Calu3 (cell line): ENCODE measurements at regions not wholly inside any gene's neighbourhood (a gene's known extent, or its start where the extent isn't known, plus 50 kb on each side); places are given as distances from the start of the nearest gene placed in this dataset.
A peak's percentile ranks its signal among the peaks of the same experiment; 100 is the strongest.

Experiments
- BruUV-seq: library from RNA; stranded (reverse); fragments of 400-500 nt; replicated peaks from 2 replicates; lab custom pipeline; 2021; lab: Mats Ljungman, UMichigan
- CTCF ChIA-PET: fragments of 300-600 bp; sonication (Branson Sonifier 250); formaldehyde crosslinking; loops from one replicate; lab custom pipeline; 2022; ENCODE audit warnings: antibody characterized with exemption; lab: Charles Lee
- DNase-seq: peaks from one replicate; pipeline ENCODE4 v3.0.0; 2022
- H3K27ac Mint-ChIP-seq: one replicate; pipeline ENCODE4 v1.8.0; 2022; ENCODE audit warnings: mixed read lengths; ENCODE audit not compliant: unreplicated experiment
- H3K27me3 Mint-ChIP-seq: one replicate; pipeline ENCODE4 v1.8.0; 2022; ENCODE audit warnings: mixed read lengths; ENCODE audit not compliant: unreplicated experiment
- H3K36me3 Mint-ChIP-seq: one replicate; pipeline ENCODE4 v1.8.0; 2022; ENCODE audit warnings: mild to moderate bottlenecking, moderate library complexity, mixed read lengths; ENCODE audit not compliant: insufficient read depth, unreplicated experiment
- H3K4me1 Mint-ChIP-seq: one replicate; pipeline ENCODE4 v1.8.0; 2022; ENCODE audit warnings: mild to moderate bottlenecking, low read depth, mixed read lengths; ENCODE audit not compliant: unreplicated experiment
- H3K4me3 Mint-ChIP-seq: one replicate; pipeline ENCODE4 v1.8.0; 2022; ENCODE audit warnings: mild to moderate bottlenecking, low read depth, moderate library complexity, mixed read lengths; ENCODE audit not compliant: unreplicated experiment
- H3K9me3 Mint-ChIP-seq: one replicate; pipeline ENCODE4 v1.8.0; 2022; ENCODE audit warnings: low read depth, mixed read lengths; ENCODE audit not compliant: unreplicated experiment
- intact Hi-C: fragments of 100-400 bp; cut with micrococcal nuclease; formaldehyde crosslinking; loops from one replicate; pipeline ENCODE4 v1.10.0; 2022; ENCODE audit not compliant: unreplicated experiment
- TF ChIP-seq, protein P1 (sequence below): fragments of 200-600 bp; IDR thresholded peaks from one replicate; pipeline ENCODE4 v1.8.0; 2022; ENCODE audit warnings: antibody characterized with exemption; ENCODE audit not compliant: unreplicated experiment

DNA sequence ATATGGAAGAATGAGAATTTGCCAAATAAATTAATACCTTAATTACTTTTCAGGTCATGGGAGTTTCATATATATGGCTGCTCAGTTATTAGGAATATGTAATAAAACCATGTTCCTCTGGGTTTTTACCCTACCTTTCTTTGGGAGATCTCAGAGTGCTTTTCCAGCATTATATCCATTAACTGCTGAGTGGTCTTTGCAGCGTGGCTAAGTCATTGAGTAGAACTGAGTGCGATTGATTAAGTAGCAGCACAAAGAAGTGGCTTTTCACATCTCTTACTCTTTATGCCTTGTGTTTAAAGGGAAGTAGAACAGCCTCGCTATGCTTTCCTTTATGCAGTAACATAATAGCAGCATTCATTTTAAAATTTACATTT is 340.1 kb downstream of the SNAPC1 start:
- BruUV-seq: no TSS peak
- Mint-ChIP-seq H3K9me3 (no peaks in the 10 kb centered on the region), H3K27ac (no peak overlapping the region), H3K4me1 (no peaks in the 10 kb centered on the region), H3K27me3 (no peaks in the 10 kb centered on the region), H3K4me3 (no peak overlapping the region), H3K36me3 (no peaks in the 10 kb centered on the region)
- DNase-seq: no peak
- CTCF ChIA-PET: no interaction called here
- TF ChIP-seq, protein P1, sequence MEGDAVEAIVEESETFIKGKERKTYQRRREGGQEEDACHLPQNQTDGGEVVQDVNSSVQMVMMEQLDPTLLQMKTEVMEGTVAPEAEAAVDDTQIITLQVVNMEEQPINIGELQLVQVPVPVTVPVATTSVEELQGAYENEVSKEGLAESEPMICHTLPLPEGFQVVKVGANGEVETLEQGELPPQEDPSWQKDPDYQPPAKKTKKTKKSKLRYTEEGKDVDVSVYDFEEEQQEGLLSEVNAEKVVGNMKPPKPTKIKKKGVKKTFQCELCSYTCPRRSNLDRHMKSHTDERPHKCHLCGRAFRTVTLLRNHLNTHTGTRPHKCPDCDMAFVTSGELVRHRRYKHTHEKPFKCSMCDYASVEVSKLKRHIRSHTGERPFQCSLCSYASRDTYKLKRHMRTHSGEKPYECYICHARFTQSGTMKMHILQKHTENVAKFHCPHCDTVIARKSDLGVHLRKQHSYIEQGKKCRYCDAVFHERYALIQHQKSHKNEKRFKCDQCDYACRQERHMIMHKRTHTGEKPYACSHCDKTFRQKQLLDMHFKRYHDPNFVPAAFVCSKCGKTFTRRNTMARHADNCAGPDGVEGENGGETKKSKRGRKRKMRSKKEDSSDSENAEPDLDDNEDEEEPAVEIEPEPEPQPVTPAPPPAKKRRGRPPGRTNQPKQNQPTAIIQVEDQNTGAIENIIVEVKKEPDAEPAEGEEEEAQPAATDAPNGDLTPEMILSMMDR: no peak
- intact Hi-C loops: no loop called here

- CTCF ChIA-PET: interaction anchor here (0.6 kb wide), 1 partner anchor 266 kb away, joined by 15 read pairs; no protein-coding TSS in a partner anchor
- BruUV-seq: no TSS peak
- Mint-ChIP-seq H3K36me3 (no peaks in the 10 kb centered on the region), H3K27ac (no peak overlapping the region), H3K4me3 (no peak overlapping the region), H3K27me3 (no peaks in the 10 kb centered on the region), H3K9me3 (no peaks in the 10 kb centered on the region), H3K4me1 (no peaks in the 10 kb centered on the region)
- no peak for DNase-seq
- intact Hi-C loops: no loop called here
- TF ChIP-seq, protein P1: no peak
Measured at GRCh38 chr14:62103464-62103863, 341.2 kb downstream of the SNAPC1 start.

- CTCF ChIA-PET: no interaction called here
- no peaks in the 10 kb centered on the region for H3K27me3 Mint-ChIP-seq
Measured at GRCh38 chr14:62110941-62111340, 348.7 kb downstream of the SNAPC1 start.

GRCh38 chr14:62117010-62117750 is 355.0 kb downstream of the SNAPC1 start:
- H3K36me3 Mint-ChIP-seq: no peaks in the 10 kb centered on the region
- no peaks in the 10 kb centered on the region for H3K27me3 Mint-ChIP-seq
- CTCF ChIA-PET: interaction anchor here (1.0 to 2.0 kb wide), 2 partner anchors 10 to 192 kb away, joined by 5 to 13 read pairs; no protein-coding TSS in a partner anchor

More at GRCh38 chr14:62110941-62111340, 348.7 kb downstream of the SNAPC1 start:
- no TSS peak for BruUV-seq
- H3K4me3 Mint-ChIP-seq: no peak overlapping the region
- H3K9me3 Mint-ChIP-seq: no peaks in the 10 kb centered on the region
- no peaks in the 10 kb centered on the region for H3K36me3 Mint-ChIP-seq
- no peaks in the 10 kb centered on the region for H3K4me1 Mint-ChIP-seq
- intact Hi-C loops: no loop called here
- TF ChIP-seq, protein P1: no peak
- no peak for DNase-seq
- no peak overlapping the region for H3K27ac Mint-ChIP-seq

More at GRCh38 chr14:62117010-62117750, 355.0 kb downstream of the SNAPC1 start:
- Mint-ChIP-seq H3K4me3 (peak overlapping the region; percentile 59), H3K4me1 (no peaks in the 10 kb centered on the region), H3K9me3 (no peaks in the 10 kb centered on the region), H3K27ac (no peak overlapping the region)
- no TSS peak for BruUV-seq
- peak; percentile 69 for DNase-seq
- intact Hi-C loops: no loop called here
- TF ChIP-seq, protein P1: no peak
